Hematopoietic multipotent progenitor cell treated with erythropoietin and hydrocortisone succinate and interleukin-3 and kit ligand, for 15 days (in vitro differentiated cells): ENCODE measurements at regions not wholly inside any gene's neighbourhood (a gene's known extent, or its start where the extent isn't known, plus 50 kb on each side); places are given as distances from the start of the nearest gene placed in this dataset.

ENCODE experiments used
- DNase-seq: peaks from one replicate; pipeline ENCODE4 v3.0.0-alpha.2; 2015; ENCODE audit warnings: low spot score

- DNase-seq, result no peak
Observed at GRCh38 chrX:9087271-9088040, 53.5 kb upstream of the FAM9B start.

GRCh38 chrX:9088896-9089295 is 55.0 kb upstream of the FAM9B start:
- no peak for DNase-seq

- no peak for DNase-seq
Observed at GRCh38 chrX:9090766-9091165, 56.8 kb upstream of the FAM9B start.

- no peak for DNase-seq
Observed at GRCh38 chrX:9091258-9091657, 57.3 kb upstream of the FAM9B start.

GRCh38 chrX:9102956-9103355 is 69.0 kb upstream of the FAM9B start:
- no peak for DNase-seq

GRCh38 chrX:9108054-9108453 is 74.1 kb upstream of the FAM9B start:
- DNase-seq, result no peak

GRCh38 chrX:9110808-9111207 is 76.9 kb upstream of the FAM9B start:
- DNase-seq, result no peak

- no peak for DNase-seq
Observed at GRCh38 chrX:9114245-9114644, 80.3 kb upstream of the FAM9B start.

GRCh38 chrX:9117851-9118250 is 83.9 kb upstream of the FAM9B start:
- DNase-seq, result no peak

- DNase-seq, result no peak
Observed at GRCh38 chrX:9122519-9123245, 88.8 kb upstream of the FAM9B start.

GRCh38 chrX:9127986-9128385 is 94.1 kb upstream of the FAM9B start:
- no peak for DNase-seq

- DNase-seq, result no peak
Observed at GRCh38 chrX:9130031-9130430, 96.1 kb upstream of the FAM9B start.

GRCh38 chrX:9131066-9131465 is 97.1 kb upstream of the FAM9B start:
- no peak for DNase-seq

- DNase-seq, result no peak
Observed at GRCh38 chrX:9132036-9132638, 98.2 kb upstream of the FAM9B start.

GRCh38 chrX:9133426-9133825 is 99.5 kb upstream of the FAM9B start:
- DNase-seq, result no peak

GRCh38 chrX:9134366-9134765 is 100.4 kb upstream of the FAM9B start:
- DNase-seq, result no peak

GRCh38 chrX:9135901-9136510 is 102.1 kb upstream of the FAM9B start:
- no peak for DNase-seq

GRCh38 chrX:9137152-9137551 is 103.2 kb upstream of the FAM9B start:
- DNase-seq, result no peak

GRCh38 chrX:9141496-9141895 is 107.6 kb upstream of the FAM9B start:
- no peak for DNase-seq

- no peak for DNase-seq
Observed at GRCh38 chrX:9144701-9145241, 110.8 kb upstream of the FAM9B start.

GRCh38 chrX:9146657-9147056 is 112.7 kb upstream of the FAM9B start:
- DNase-seq, result no peak

GRCh38 chrX:9147086-9147485 is 113.2 kb upstream of the FAM9B start:
- DNase-seq, result no peak

- DNase-seq, result no peak
Observed at GRCh38 chrX:9147726-9148125, 113.8 kb upstream of the FAM9B start.
